Tibial nerve (tissue), 4 donors: ENCODE measurements at regions not wholly inside any gene's neighbourhood (a gene's known extent, or its start where the extent isn't known, plus 50 kb on each side); places are given as distances from the start of the nearest gene placed in this dataset.

Source experiments
- CTCF ChIP-seq, 5 experiments: fragments of 200-600 bp in 3 of 5; fragments of 450-650 bp in 2 of 5; sonication (generic) in 3 of 5; IDR thresholded peaks; one replicate each; pipeline ENCODE4 v1.5.1; 2016 to 2019; ENCODE audit warnings: antibody characterized with exemption in 5 of 5, mild to moderate bottlenecking in 3 of 5, moderate library complexity in 2 of 5
- EP300 ChIP-seq, 2 donors: sonication (generic); formaldehyde crosslinking; IDR thresholded peaks; one replicate each; pipeline ENCODE4 v1.6.1; 2017; ENCODE audit warnings: antibody characterized with exemption in 2 of 2, mild to moderate bottlenecking in 1 of 2
- POLR2A ChIP-seq, 2 donors: fragments of 450-650 bp; IDR thresholded peaks; one replicate each; pipeline ENCODE4 v1.6.1; 2017; ENCODE audit warnings: antibody characterized with exemption in 2 of 2, mild to moderate bottlenecking in 2 of 2, moderate library complexity in 2 of 2

GRCh38 chr3:55408193-55408826, 78.8 kb downstream of the WNT5A start:
- TF ChIP-seq CTCF (IDR thresholded peaks at IDR 0.05), result no peak
- TF ChIP-seq POLR2A (IDR thresholded peaks at IDR 0.05), result no peak
- TF ChIP-seq EP300 (IDR thresholded peaks at IDR 0.05), result no peak
